Panc1 (cell line): ENCODE measurements at regions not wholly inside any gene's neighbourhood (a gene's known extent, or its start where the extent isn't known, plus 50 kb on each side); places are given as distances from the start of the nearest gene placed in this dataset.

Experiments
- ATAC-seq: fragments of 200-7000 bp; cut with Tn5 transposase; 2 replicates; pipeline ENCODE4 v1.9.1; 2020; ENCODE audit warnings: mild to moderate bottlenecking, moderate library complexity
- BruUV-seq: library from RNA; stranded (reverse); fragments of 400-500 nt; replicated peaks from 2 replicates; lab custom pipeline; 2021; lab: Mats Ljungman, UMichigan
- CTCF ChIA-PET: fragments of 300-600 bp; sonication (Branson Sonifier 250); formaldehyde crosslinking; loops from one replicate; lab custom pipeline; 2022; ENCODE audit warnings: antibody characterized with exemption; lab: Charles Lee
- POLR2A ChIA-PET: fragments of 300-600 bp; sonication (Branson Sonifier 250); formaldehyde crosslinking; loops from one replicate; lab custom pipeline; 2022; ENCODE audit warnings: antibody characterized with exemption; lab: Charles Lee
- DNase-seq: peaks from one replicate; pipeline ENCODE4 v3.0.0-alpha.2; 2010; ENCODE audit warnings: low read depth, low spot score
- H3K27ac ChIP-seq: 2 replicates; pipeline ENCODE4 v1.5.1; 2011; ENCODE audit warnings: mild to moderate bottlenecking, low read length, inconsistent platforms
- H3K27me3 ChIP-seq: fragments of 200-500 bp; sonication (Bioruptor generic); 2 replicates; pipeline ENCODE4 v1.6.0; 2014; ENCODE audit warnings: low read length, inconsistent platforms; ENCODE audit not compliant: control insufficient read depth, insufficient read depth
- H3K36me3 ChIP-seq: fragments of 200-500 bp; sonication (Bioruptor generic); 2 replicates; pipeline ENCODE4 v1.5.1; 2014; ENCODE audit warnings: inconsistent platforms, mild to moderate bottlenecking, low read length, moderate library complexity; ENCODE audit not compliant: control insufficient read depth, insufficient read depth
- H3K4me1 ChIP-seq: 2 replicates; pipeline ENCODE4 v1.5.1; 2011; ENCODE audit warnings: inconsistent platforms, mild to moderate bottlenecking, low read length, moderate library complexity; ENCODE audit not compliant: control insufficient read depth, insufficient read depth
- H3K4me3 ChIP-seq, 2 experiments: 2 replicates each; pipeline ENCODE4 v1.5.1; 2011 to 2012; ENCODE audit warnings: low read depth in 2 of 2, low read length in 2 of 2, mild to moderate bottlenecking in 2 of 2, inconsistent platforms in 1 of 2, moderate library complexity in 1 of 2
- H3K9me3 ChIP-seq: fragments of 200-500 bp; sonication (Bioruptor generic); 2 replicates; pipeline ENCODE4 v1.5.1; 2014; ENCODE audit warnings: low read depth, mild to moderate bottlenecking, inconsistent platforms, low read length, moderate library complexity; ENCODE audit not compliant: control insufficient read depth, insufficient read depth
- CTCF ChIP-seq: fragments of 450-650 bp; IDR thresholded peaks from 2 replicates; pipeline ENCODE4 v1.5.1; 2017; ENCODE audit warnings: mild to moderate bottlenecking
- POLR2AphosphoS5 ChIP-seq: IDR thresholded peaks from 2 replicates; pipeline ENCODE4 v1.6.1; 2012; ENCODE audit warnings: mild to moderate bottlenecking, low read depth, low read length, moderate library complexity
- REST ChIP-seq, 2 experiments: IDR thresholded peaks; 2 replicates each; pipeline ENCODE4 v1.6.1; 2011 to 2012; ENCODE audit warnings: low read depth in 2 of 2, control low read depth in 1 of 2, low read length in 1 of 2, mild to moderate bottlenecking in 1 of 2, moderate library complexity in 1 of 2; ENCODE audit not compliant: insufficient read depth in 1 of 2
- SIN3A ChIP-seq: IDR thresholded peaks from 2 replicates; pipeline ENCODE4 v1.6.1; 2012; ENCODE audit warnings: low read depth, mild to moderate bottlenecking, low read length, moderate library complexity, borderline replicate concordance; ENCODE audit not compliant: insufficient read depth
- TCF7L2 ChIP-seq: IDR thresholded peaks from 2 replicates; pipeline ENCODE4 v1.6.1; 2011; ENCODE audit warnings: mild to moderate bottlenecking, low read depth, low read length, inconsistent platforms
- in situ Hi-C: cut with HindIII; loops from 2 replicates; pipeline ENCODE4 v1.10.0; 2016; ENCODE audit warnings: low sequenced_read_pairs, low pct_unique_long_range_greater_than_20kb
- intact Hi-C: fragments of 100-400 bp; cut with micrococcal nuclease; formaldehyde crosslinking; loops from one replicate; pipeline ENCODE4 v1.10.0; 2022; ENCODE audit not compliant: unreplicated experiment

GRCh38 chr2:221710744-221711143, 138.6 kb upstream of the EPHA4 start:
- no peaks in the 10 kb centered on the region for H3K4me1 ChIP-seq
- intact Hi-C loops, result no loop called here
- no peaks in the 10 kb centered on the region for H3K27me3 ChIP-seq
- no peak overlapping the region for H3K4me3 ChIP-seq
- H3K36me3 ChIP-seq, result no peaks in the 10 kb centered on the region
- H3K27ac ChIP-seq, result no peak overlapping the region
- in situ Hi-C loops, result no loop called here
- BruUV-seq, result no TSS peak
- DNase-seq (no peak), ATAC-seq (no peak)
- no peaks in the 10 kb centered on the region for H3K9me3 ChIP-seq
- POLR2A ChIA-PET, result no interaction called here
- CTCF ChIA-PET, result no interaction called here
- no peak for TF ChIP-seq REST (IDR thresholded peaks at IDR 0.05; ENCODE audit: insufficient read depth in 1 of 2, low read depth in 2 of 2, low read length in 1 of 2)
- no peak for TF ChIP-seq SIN3A
- TF ChIP-seq TCF7L2, result no peak
- TF ChIP-seq POLR2AphosphoS5, result no peak
- TF ChIP-seq CTCF, result no peak

GRCh38 chr2:221708902-221709301, 136.8 kb upstream of the EPHA4 start:
- Histone ChIP-seq H3K9me3 (no peaks in the 10 kb centered on the region), H3K27ac (no peak overlapping the region), H3K4me1 (no peaks in the 10 kb centered on the region), H3K4me3 (no peak overlapping the region), H3K27me3 (no peaks in the 10 kb centered on the region), H3K36me3 (no peaks in the 10 kb centered on the region)
- ChIA-PET POLR2A (no interaction called here), CTCF (no interaction called here)
- TF ChIP-seq TCF7L2, result no peak
- TF ChIP-seq POLR2AphosphoS5, result no peak
- no peak for TF ChIP-seq REST (IDR thresholded peaks at IDR 0.05; ENCODE audit: insufficient read depth in 1 of 2, low read depth in 2 of 2, low read length in 1 of 2)
- TF ChIP-seq SIN3A, result no peak
- TF ChIP-seq CTCF, result no peak
- DNase-seq (no peak), ATAC-seq (no peak)
- BruUV-seq, result no TSS peak
- in situ Hi-C loops, result no loop called here
- intact Hi-C loops, result no loop called here
